OCI-M1 (cell line): ENCODE measurements at regions not wholly inside any gene's neighbourhood (a gene's known extent, or its start where the extent isn't known, plus 50 kb on each side); places are given as distances from the start of the nearest gene placed in this dataset.
"Not testable (repeated sequence)": the region's sequence is repeated elsewhere in the genome, so short reads cannot be mapped to it uniquely, and the experiment has no call there.

Experiments used
- DNase-seq: peaks from one replicate; lab custom pipeline; 2025; lab: John Stamatoyannopoulos, UW

DNA sequence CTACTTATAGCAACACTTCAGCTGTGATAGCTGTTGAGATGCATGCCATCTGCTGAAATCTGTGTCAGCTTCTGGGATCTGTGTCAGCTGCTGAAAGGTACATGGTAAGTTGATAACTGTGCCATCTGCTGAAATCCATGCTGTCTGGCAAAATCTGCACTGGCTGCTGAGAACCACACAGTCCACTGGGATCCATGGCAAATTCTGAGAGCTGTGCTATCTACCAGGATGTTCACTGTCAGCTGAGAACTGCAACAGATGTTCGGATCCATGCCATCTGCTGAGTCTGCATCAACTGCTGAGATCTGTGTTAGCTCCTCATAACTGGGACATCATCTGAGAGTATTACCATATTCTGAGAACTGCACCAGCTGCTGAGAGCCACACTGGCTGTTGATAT, 430.5 kb upstream of the POU3F4 start:
- DNase-seq = no peak

DNA sequence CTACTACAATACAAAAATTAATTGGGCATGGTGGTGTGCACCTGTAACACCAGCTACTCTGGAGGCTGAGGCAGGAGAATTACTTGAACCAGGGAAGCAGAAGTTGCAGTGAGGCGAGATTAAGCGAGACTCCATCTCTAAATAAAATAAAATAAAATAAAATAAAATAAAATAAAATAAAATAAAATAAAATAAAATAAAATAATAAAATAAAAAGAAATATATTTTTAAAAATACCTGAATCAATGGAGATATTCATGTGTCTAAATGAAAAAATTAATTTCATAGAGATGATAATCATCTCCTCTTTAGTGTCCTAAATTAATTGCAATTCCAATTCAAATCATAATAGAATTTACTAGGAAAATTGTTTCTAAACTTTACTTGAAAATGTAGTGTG, 406.1 kb upstream of the POU3F4 start:
- no peak for DNase-seq

DNA sequence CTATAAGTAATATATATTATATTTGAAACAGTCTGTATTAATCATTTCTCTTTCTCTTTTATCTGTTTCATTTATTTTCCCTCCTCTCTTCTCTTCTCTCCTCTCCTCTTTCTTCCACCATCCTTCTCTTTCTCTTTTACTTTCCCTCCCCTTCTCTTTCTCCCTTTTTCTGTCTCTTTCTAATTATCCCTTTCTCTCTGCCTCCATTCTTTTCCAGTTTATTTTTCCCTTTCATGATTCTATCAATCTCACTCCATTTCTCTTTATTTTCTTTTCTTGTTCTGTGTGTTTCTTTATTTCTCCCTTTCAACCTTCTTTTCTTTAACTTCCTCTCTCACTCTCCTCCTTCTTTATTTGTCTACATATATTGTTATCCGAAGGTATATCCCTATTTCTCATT, 399.8 kb upstream of the POU3F4 start:
- DNase-seq = no peak

DNA sequence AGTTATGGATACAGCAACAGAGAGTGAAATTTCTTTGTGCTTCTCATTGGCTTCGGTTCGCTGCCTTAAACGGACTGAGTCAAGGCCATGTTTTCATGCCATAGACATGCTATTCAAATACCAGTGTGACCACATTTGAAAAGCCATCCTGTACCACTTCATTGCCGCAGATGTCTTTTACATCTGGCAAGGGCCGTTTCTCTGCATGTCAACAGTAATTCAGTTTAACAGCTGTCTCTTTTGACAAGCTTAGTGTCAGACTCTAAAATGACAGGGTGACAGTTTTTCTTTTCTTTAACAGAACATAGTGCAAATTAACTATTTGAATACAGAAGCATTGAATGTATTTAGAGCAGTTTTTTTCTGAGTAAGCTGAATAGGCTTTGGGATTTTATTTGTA, 362.2 kb upstream of the POU3F4 start:
- DNase-seq = no peak

DNA sequence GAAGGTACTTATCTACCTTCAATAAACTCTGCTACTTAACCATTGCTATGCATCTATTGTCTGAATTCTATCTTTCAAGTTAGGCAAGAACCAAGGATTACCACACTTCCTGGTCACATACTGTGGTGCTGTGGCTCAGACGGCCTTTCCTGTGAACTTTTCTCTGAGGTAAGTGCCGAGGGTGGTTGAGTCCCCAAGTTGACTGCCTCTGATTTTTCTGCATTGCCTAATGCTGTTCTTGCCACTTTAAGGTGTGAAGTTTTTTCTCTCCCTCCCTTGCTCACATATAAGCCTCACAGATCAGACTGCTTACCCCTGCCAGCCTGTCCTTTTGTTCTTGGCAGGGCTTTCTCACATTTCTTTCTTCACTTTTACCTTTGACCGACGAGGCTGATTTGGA, 348.0 kb upstream of the POU3F4 start:
- DNase-seq = peak; percentile 8

DNA sequence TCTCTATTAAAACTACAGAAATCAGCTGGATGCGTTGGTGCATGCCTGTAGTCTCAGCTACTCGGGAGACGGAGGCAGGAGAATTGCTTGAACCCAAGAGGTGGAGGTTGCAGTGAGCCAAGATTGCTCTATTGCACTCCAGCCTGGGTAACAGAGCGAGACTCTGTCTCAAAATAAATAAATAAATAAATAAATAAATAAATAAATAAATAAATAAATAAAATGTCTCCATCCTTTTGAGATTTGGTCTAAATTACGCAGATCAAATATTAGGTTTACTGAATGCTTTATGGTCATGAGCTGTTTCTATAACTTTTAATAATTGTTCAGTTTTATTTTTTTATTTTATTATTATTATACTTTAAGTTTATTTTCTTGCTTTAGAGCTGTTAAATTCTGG, 344.0 kb upstream of the POU3F4 start:
- not testable (repeated sequence) for DNase-seq

DNA sequence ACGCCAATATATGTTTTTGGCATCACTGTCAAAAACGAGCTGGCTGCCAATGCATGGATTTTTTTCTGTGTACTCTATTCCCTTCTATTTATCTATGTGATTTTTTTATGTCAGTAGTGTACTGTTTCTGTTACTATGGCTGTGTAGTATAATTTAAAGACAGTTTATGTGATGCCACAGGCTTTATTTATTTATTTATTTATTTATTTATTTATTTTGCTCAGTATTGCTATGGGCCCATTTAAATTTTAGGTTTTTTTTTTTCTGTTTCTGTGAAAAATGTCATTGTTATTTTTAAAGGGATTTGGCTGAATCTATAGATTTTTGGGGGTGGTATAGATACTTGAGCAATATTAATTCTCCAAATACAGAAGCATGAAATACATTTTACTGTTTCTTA, 338.4 kb upstream of the POU3F4 start:
- DNase-seq = no peak

DNA sequence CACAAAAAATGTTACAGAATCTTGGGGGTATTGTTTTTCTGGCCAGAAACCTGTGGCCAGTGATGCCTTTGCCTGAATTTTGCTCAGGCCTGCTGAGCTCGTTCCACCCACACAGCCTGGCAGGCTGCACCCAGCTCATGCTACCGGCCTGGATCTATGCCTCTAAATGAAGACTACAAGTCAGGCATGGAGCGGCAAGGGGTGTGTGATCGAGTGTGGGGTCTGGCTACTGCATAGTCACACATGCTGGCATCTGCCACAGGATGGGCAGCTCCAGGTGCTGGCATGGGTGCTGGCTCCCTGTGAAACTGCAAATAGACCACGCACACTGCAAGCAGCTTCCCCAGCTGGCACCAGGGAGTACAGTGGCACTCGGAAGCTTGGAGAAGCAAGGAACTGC, 323.1 kb upstream of the POU3F4 start:
- no peak for DNase-seq

DNA sequence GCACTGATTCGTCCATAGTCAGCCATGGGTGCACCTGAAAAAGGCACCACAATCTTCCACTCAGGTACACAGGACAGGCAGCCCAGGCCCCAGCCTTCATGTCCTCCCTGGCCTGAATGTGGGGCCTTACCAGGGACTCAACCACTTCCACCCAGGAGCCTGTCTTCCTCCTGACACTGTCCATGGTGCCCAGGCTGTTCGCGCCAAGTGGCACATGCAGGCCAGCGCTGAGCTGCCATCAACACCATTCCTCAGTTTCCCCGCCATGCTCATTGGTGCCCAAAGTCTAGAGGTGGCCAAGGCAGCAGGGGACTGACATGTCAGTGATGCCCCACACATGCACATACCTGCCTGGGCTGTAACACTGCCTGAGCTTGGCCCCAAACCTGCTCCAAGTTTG, 322.2 kb upstream of the POU3F4 start:
- no peak for DNase-seq

DNA sequence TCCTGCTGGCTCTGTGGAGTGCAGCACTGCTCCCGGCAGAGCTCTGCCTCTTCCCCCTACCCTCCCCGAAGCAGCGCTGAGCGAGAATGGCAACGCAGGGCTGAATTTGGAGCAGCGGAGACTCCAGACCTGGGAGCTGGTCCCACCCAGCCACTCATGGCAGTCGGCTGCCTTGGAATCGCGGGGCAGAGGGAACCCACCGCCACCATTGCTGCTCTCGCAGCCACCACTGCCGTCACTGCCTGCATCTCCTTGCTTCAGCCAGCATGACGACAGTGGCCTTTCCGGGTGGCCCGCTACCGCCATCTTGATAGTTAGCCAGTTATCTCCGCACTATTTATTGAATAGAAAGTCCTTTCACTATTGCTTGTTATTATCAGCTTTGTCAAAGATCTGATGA, 321.5 kb upstream of the POU3F4 start:
- no peak for DNase-seq
